Fibroblast of pulmonary artery (primary cell): ENCODE measurements at regions not wholly inside any gene's neighbourhood (a gene's known extent, or its start where the extent isn't known, plus 50 kb on each side); places are given as distances from the start of the nearest gene placed in this dataset.

ENCODE experiments used
- DNase-seq: peaks from one replicate; pipeline ENCODE4 v3.0.0-alpha.2; 2010; ENCODE audit warnings: low read depth
- H3K4me3 ChIP-seq: replicated peaks from 2 replicates; pipeline ENCODE4 v1.5.1; 2011; ENCODE audit warnings: low read depth, mild to moderate bottlenecking, control low read depth, low read length, moderate library complexity
- CTCF ChIP-seq: IDR thresholded peaks from 2 replicates; pipeline ENCODE4 v1.5.1; 2011; ENCODE audit warnings: mild to moderate bottlenecking, control low read depth, low read length, inconsistent platforms; ENCODE audit errors: missing control alignments

GRCh38 chr3:19749448-19750017 lies 184.5 kb downstream of the EFHB start:
- DNase-seq, result no peak
- TF ChIP-seq CTCF, result no peak
- H3K4me3 ChIP-seq, result no peak overlapping the region

- no peak for TF ChIP-seq CTCF
- H3K4me3 ChIP-seq, result no peak overlapping the region
- DNase-seq, result no peak
These were observed 185.1 kb downstream of the EFHB start for GRCh38 chr3:19748782-19749447.

- no peak overlapping the region for H3K4me3 ChIP-seq
- DNase-seq, result no peak
- no peak for TF ChIP-seq CTCF
These were observed 190.0 kb downstream of the EFHB start for GRCh38 chr3:19744047-19744446.

GRCh38 chr3:19742935-19743334 lies 191.1 kb downstream of the EFHB start:
- no peak overlapping the region for H3K4me3 ChIP-seq
- no peak for TF ChIP-seq CTCF
- DNase-seq, result no peak

GRCh38 chr3:19739504-19739903 lies 194.5 kb downstream of the EFHB start:
- no peak for DNase-seq
- no peak for TF ChIP-seq CTCF
- no peak overlapping the region for H3K4me3 ChIP-seq

- no peak for TF ChIP-seq CTCF
- no peak overlapping the region for H3K4me3 ChIP-seq
- DNase-seq, result no peak
These were observed 195.2 kb downstream of the EFHB start for GRCh38 chr3:19738846-19739245.

GRCh38 chr3:19735111-19735510 lies 198.9 kb downstream of the EFHB start:
- TF ChIP-seq CTCF, result no peak
- no peak for DNase-seq

More at GRCh38 chr3:19735111-19735510, 198.9 kb downstream of the EFHB start:
- no peak overlapping the region for H3K4me3 ChIP-seq
